ENCODE measurements at regions not wholly inside any gene's neighbourhood (a gene's known extent, or its start where the extent isn't known, plus 50 kb on each side); places are given as distances from the start of the nearest gene placed in this dataset.

GRCh38 chr7:63233881-63234280, 764.8 kb upstream of the ZNF722 start:
- WGBS (ENCODE audit: extremely low coverage, insufficient read length, low lambda C conversion rate) = no CpG with 5 or more reads among the region's 10 CpGs
- Histone ChIP-seq H2BK120ac (ENCODE audit: low read depth, low read length, poor library complexity, severe bottlenecking) (no peak overlapping the region), H3K4me2 (ENCODE audit: insufficient read depth, insufficient read length, low read length) (no peak overlapping the region), H3K79me1 (ENCODE audit: insufficient read depth, low read depth, low read length, poor library complexity, severe bottlenecking) (no peaks in the 10 kb centered on the region), H3K4ac (ENCODE audit: low read depth, low read length) (no peak overlapping the region), H4K5ac (ENCODE audit: insufficient read length, low read depth, low read length) (no peak overlapping the region), H3K56ac (ENCODE audit: insufficient read length, low read depth, low read length) (no peak overlapping the region), H4K91ac (ENCODE audit: insufficient read length, low read depth, low read length) (no peak overlapping the region), H3K9me3 (ENCODE audit: control insufficient read depth, low read depth, low read length) (peaks cover 54% of the 10 kb centered on the region), H4K20me1 (ENCODE audit: control insufficient read depth, insufficient read depth, insufficient read length) (no peaks in the 10 kb centered on the region), H3K4me1 (ENCODE audit: insufficient read depth, low read length) (no peaks in the 10 kb centered on the region), H4K8ac (replicated peaks; ENCODE audit: insufficient read length, low read depth, low read length) (no peak overlapping the region), H2BK5ac (ENCODE audit: insufficient read length, low read length) (no peak overlapping the region), H3K18ac (ENCODE audit: insufficient read length, low read depth, low read length) (no peak overlapping the region), H2BK12ac (ENCODE audit: insufficient read length, low read depth, low read length) (no peak overlapping the region), H3K27me3 (ENCODE audit: insufficient read depth, low read length) (no peaks in the 10 kb centered on the region), H3K23me2 (ENCODE audit: insufficient read length, low read depth, low read length, poor library complexity, severe bottlenecking) (no peaks in the 10 kb centered on the region), H3K27ac (ENCODE audit: insufficient read length, low read depth, low read length) (no peak overlapping the region), H2AK5ac (ENCODE audit: insufficient read length, low read length) (no peak overlapping the region), H3K14ac (ENCODE audit: insufficient read depth, low read length) (no peak overlapping the region), H2AFZ (ENCODE audit: low read length) (no peak overlapping the region), H3K79me2 (ENCODE audit: insufficient read depth, low read length) (no peaks in the 10 kb centered on the region), H3K23ac (ENCODE audit: insufficient read length, low read depth, low read length) (no peak overlapping the region), H2BK15ac (ENCODE audit: low read depth, low read length) (no peak overlapping the region), H3T11ph (ENCODE audit: low read length) (no peak overlapping the region), H2BK20ac (ENCODE audit: low read depth, low read length, poor library complexity, severe bottlenecking) (no peak overlapping the region), H3K9ac (ENCODE audit: extremely low read depth, insufficient read length, low read length) (no peak overlapping the region)
- peaks cover 0 to 19% (median 16%) of the 10 kb centered on the region in 3 experiments; a peak in 4 of 7 replicates for H3K36me3 Mint-ChIP-seq (ENCODE audit: insufficient read depth in 1 of 3, low read depth in 3 of 3)
- no peak overlapping the region for H3K27ac Mint-ChIP-seq
- no peaks in the 10 kb centered on the region for H3K27me3 Mint-ChIP-seq (ENCODE audit: low read depth)
- H3K9me3 Mint-ChIP-seq = peaks cover 83 to 88% of the 10 kb centered on the region in 2 experiments
- no peak for DNase-seq
- no peaks in the 10 kb centered on the region for H3K4me1 Mint-ChIP-seq
- H3K4me3 Mint-ChIP-seq = no peak overlapping the region
- TF ChIP-seq, protein P1, sequence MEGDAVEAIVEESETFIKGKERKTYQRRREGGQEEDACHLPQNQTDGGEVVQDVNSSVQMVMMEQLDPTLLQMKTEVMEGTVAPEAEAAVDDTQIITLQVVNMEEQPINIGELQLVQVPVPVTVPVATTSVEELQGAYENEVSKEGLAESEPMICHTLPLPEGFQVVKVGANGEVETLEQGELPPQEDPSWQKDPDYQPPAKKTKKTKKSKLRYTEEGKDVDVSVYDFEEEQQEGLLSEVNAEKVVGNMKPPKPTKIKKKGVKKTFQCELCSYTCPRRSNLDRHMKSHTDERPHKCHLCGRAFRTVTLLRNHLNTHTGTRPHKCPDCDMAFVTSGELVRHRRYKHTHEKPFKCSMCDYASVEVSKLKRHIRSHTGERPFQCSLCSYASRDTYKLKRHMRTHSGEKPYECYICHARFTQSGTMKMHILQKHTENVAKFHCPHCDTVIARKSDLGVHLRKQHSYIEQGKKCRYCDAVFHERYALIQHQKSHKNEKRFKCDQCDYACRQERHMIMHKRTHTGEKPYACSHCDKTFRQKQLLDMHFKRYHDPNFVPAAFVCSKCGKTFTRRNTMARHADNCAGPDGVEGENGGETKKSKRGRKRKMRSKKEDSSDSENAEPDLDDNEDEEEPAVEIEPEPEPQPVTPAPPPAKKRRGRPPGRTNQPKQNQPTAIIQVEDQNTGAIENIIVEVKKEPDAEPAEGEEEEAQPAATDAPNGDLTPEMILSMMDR (conservative IDR thresholded peaks at IDR 0.05) = no peak

Data from H9 (cell line).